HL-60 (cell line): ENCODE measurements at regions not wholly inside any gene's neighbourhood (a gene's known extent, or its start where the extent isn't known, plus 50 kb on each side); places are given as distances from the start of the nearest gene placed in this dataset.

Experiments
- CTCF ChIP-seq: IDR thresholded peaks from one replicate; pipeline ENCODE4 v1.5.1; 2011; ENCODE audit warnings: low read length, control low read depth, inconsistent platforms; ENCODE audit not compliant: insufficient read depth
- POLR2AphosphoS5 ChIP-seq: IDR thresholded peaks from 2 replicates; pipeline ENCODE4 v1.6.1; 2012; ENCODE audit warnings: low read depth
- REST ChIP-seq: IDR thresholded peaks from 2 replicates; pipeline ENCODE4 v1.6.1; 2012; ENCODE audit warnings: low read depth; ENCODE audit not compliant: insufficient replicate concordance
- SPI1 ChIP-seq: IDR thresholded peaks from 2 replicates; pipeline ENCODE4 v1.6.1; 2012; ENCODE audit warnings: low read depth, mild to moderate bottlenecking, borderline replicate concordance

- TF ChIP-seq CTCF = no peak
- no peak for TF ChIP-seq POLR2AphosphoS5
- TF ChIP-seq SPI1 = no peak
- TF ChIP-seq REST = no peak
These were observed 541.7 kb downstream of the MBD2 start for GRCh38 chr18:53682796-53683195.
